GM12872 (cell line): ENCODE measurements at regions not wholly inside any gene's neighbourhood (a gene's known extent, or its start where the extent isn't known, plus 50 kb on each side); places are given as distances from the start of the nearest gene placed in this dataset.

ENCODE experiments used
- CTCF ChIP-seq: IDR thresholded peaks from 3 replicates; pipeline ENCODE4 v1.5.1; 2011; ENCODE audit warnings: low read depth, mild to moderate bottlenecking, low read length, moderate library complexity; ENCODE audit not compliant: insufficient read depth

DNA sequence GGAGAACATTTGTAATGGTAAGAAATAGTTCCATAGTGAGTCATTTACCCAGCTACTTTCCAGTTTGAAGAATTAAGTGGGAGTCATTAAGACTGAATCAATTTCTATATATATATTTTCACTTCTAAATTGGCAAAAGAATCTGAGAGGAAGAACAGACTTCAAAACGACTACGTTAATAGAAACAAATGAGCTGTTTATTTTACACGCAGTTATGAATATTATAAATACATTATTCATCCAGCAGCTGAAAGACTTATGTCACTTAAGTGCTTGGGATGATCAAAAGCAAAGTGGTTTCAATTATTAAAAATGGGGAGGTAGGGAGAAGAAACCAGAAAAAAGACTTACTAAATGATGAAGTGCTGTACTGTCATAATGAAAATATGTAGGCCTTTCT is 260.5 kb upstream of the DDX53 start:
- TF ChIP-seq CTCF = no peak

- no peak for TF ChIP-seq CTCF
Observed at GRCh38 chrX:22740836-22741235, 258.9 kb upstream of the DDX53 start.

DNA sequence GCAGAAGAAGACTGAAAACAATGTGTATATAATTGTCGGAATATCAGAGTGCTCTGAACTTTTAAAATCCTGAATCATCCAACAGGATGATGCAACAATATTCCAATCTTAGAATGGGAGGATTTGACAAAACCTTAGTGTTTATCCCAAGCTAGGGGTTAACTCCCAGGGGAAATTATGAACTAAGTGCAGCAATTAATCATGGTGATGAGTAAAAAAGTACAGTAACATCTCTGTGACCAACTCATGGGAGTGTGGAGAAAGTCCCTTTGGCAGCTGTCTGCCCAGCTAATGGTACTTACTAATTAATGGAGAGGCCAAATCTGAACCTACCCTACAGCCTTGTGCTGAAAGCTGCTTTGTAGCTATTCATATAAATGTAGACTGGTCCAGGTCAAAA is 257.6 kb upstream of the DDX53 start:
- TF ChIP-seq CTCF = no peak

DNA sequence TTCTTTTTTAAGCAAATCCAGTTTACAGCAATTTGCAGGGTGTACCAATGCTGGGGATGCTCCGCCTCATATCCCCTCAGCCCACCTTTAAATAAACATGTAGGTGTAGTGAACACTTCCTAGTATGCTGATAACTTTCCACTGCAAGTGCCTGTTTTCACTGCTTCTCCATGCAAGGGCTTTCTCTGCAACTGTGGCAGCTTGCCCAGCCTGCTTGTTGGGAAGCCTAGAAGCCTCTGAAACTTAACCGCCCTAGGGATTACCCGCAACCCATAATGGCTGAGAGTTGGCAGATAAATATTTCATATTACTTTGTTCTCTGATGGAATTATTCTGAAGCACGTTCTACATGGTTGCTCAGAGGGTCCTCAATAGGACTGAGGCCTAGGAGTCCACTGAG is 253.7 kb upstream of the DDX53 start:
- TF ChIP-seq CTCF = no peak

- TF ChIP-seq CTCF = peak; percentile 71
Observed at GRCh38 chrX:22748093-22748999, 251.4 kb upstream of the DDX53 start.

GRCh38 chrX:22758807-22759481 is 240.8 kb upstream of the DDX53 start:
- TF ChIP-seq CTCF = no peak

DNA sequence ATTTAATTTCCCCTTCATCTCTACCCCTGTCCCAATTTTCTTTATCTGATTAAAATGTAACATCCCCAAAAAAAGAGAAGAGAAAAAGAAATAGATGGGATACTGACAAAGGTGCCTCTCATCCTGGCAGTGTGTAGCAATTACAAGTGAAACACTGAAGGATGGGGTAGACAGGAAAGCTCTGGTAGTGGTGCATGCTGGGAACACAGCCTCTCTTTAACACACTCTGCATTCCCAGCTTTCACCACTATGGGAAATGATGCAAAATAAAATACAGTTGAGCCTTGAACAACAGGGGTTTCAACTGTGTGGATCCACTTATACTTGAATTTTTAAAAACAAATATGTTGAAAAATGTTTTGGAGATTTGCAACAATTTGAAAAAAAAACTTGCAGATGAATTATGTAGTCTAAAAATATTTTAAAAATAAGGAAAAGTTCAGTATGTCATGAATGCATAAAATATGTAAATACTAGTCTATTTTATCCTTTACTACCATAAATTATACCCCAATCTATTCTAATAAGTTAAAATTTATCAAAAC is 239.2 kb upstream of the DDX53 start:
- no peak for TF ChIP-seq CTCF
